DND-41 (cell line): ENCODE measurements at regions not wholly inside any gene's neighbourhood (a gene's known extent, or its start where the extent isn't known, plus 50 kb on each side); places are given as distances from the start of the nearest gene placed in this dataset.

ENCODE experiments used
- EZH2 ChIP-seq: IDR thresholded peaks from 3 replicates; pipeline ENCODE4 v1.6.1; 2012; ENCODE audit warnings: borderline replicate concordance, low read depth, mild to moderate bottlenecking, moderate library complexity, low read length, inconsistent platforms; ENCODE audit not compliant: severe bottlenecking
- TF ChIP-seq, protein P1 (sequence below): IDR thresholded peaks from 2 replicates; pipeline ENCODE4 v1.5.1; 2012; ENCODE audit warnings: borderline replicate concordance, low read length, moderate library complexity, mild to moderate bottlenecking; ENCODE audit not compliant: poor library complexity, severe bottlenecking; ENCODE audit errors: extremely low read depth

DNA sequence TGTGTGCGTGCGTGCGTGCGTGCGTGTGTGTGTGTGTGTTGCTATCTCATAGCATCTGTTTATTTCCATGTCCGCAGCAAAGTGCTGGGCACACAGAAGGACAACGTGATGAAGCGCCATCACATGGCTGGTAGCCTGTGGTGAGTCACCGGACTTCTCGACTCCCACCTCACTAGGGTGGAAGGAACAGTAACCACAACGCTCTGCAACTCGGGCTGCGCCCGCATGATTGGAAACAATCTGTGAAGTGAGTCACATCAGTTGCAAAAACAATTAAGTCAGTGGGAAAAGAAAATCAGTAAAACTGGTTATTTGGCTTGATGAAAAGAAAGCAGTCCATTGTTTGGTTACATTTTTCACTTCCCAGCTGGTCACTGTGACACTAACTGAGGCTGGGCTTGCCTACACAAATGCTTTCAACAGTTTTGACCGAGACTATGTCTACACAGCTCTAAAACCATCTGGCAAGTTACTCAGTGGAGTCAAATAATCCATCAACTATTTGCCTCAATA lies 437.3 kb upstream of the CADM1 start:
- TF ChIP-seq, protein P1, sequence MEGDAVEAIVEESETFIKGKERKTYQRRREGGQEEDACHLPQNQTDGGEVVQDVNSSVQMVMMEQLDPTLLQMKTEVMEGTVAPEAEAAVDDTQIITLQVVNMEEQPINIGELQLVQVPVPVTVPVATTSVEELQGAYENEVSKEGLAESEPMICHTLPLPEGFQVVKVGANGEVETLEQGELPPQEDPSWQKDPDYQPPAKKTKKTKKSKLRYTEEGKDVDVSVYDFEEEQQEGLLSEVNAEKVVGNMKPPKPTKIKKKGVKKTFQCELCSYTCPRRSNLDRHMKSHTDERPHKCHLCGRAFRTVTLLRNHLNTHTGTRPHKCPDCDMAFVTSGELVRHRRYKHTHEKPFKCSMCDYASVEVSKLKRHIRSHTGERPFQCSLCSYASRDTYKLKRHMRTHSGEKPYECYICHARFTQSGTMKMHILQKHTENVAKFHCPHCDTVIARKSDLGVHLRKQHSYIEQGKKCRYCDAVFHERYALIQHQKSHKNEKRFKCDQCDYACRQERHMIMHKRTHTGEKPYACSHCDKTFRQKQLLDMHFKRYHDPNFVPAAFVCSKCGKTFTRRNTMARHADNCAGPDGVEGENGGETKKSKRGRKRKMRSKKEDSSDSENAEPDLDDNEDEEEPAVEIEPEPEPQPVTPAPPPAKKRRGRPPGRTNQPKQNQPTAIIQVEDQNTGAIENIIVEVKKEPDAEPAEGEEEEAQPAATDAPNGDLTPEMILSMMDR: no peak
- no peak for TF ChIP-seq EZH2
